Stimulated activated CD4-positive, alpha-beta T cell treated with anti-CD3 and anti-CD28 coated beads, Interleukin-1b, Interleukin-23, amount 100 ng/mL, for 4 hours (primary cell): ENCODE measurements at regions not wholly inside any gene's neighbourhood (a gene's known extent, or its start where the extent isn't known, plus 50 kb on each side); places are given as distances from the start of the nearest gene placed in this dataset.

Experiments used
- DNase-seq, 2 donors: peaks; one replicate each; pipeline ENCODE4 v3.0.0-alpha.2; 2020; ENCODE audit warnings: low read depth in 2 of 2

GRCh38 chr4:60757986-60758680 lies 442.0 kb upstream of the ADGRL3 start:
- no peak for DNase-seq

DNA sequence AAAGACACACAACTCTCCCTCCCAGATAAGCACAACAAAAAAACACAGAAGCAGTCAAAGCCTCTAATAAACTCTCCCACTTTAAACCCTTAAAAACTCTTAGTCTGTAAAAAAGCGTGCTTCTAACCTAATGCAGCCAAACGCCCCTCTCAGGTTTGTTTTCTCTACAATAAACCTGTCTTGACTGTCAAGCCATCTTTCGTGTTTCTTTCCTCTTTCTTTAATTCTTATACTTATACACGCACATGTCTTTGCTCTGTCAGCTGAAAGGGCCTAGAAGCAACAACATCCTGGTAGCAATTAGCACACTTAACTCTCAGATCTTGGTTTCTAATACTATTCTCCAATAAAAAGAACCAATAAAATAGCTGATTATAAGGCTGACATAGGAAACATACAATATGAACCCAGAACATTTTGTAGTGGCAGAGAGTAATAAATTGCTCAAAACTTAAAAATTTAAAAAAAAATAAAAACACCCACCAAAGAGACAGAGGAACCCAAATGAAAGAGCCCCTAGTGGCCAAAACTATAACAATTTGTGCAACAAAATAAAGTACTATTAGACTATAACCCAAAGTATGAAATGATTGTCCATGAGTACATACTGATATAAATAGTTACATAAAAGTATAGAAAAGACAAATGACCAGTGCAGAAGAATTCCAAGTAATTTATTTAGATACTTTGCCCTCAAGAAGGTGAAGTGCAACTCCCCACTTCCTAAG lies 440.4 kb upstream of the ADGRL3 start:
- DNase-seq, result no peak

- no peak for DNase-seq
Measured at GRCh38 chr4:60780874-60781273, 419.3 kb upstream of the ADGRL3 start.

DNA sequence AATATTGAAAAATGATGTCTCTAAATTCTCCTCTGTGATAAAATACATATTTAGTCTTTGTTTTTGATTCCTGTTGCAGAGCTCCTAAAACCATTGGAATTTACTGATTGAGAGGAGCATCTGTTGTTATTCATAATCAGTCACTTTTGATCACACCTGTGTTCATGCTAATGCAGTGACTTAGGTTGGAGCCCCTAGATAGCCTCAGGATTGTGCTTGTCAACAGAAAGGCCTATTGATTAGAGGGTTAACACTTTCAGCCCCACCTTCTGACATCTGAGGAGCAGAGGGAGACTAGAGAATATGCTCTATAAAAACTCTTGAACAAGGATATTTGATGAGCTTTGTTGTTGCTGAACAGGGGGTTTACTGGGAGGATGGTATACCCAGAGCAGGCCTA lies 409.5 kb upstream of the ADGRL3 start:
- no peak for DNase-seq

DNA sequence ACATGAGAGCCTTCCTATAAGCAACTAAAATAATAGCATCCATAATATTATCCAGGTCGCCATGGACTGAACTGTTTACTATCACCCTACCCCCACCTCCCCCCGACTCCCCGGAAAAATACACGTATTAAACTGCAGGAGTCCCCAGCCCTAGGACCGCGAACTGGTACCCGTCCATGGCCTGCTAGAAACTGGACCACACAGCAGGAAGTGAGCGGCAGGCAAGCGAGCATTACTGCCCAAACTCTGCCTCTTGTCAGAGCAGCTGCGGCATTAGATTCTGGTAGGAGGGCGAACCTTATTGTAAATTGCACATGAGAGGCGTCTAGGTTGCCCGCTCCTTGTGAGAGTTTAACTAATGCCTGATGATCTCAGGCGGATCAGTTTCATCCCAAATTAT lies 405.8 kb upstream of the ADGRL3 start:
- DNase-seq, result no peak

GRCh38 chr4:60799214-60799613 lies 400.9 kb upstream of the ADGRL3 start:
- no peak for DNase-seq

GRCh38 chr4:60800701-60801100 lies 399.4 kb upstream of the ADGRL3 start:
- no peak for DNase-seq

DNA sequence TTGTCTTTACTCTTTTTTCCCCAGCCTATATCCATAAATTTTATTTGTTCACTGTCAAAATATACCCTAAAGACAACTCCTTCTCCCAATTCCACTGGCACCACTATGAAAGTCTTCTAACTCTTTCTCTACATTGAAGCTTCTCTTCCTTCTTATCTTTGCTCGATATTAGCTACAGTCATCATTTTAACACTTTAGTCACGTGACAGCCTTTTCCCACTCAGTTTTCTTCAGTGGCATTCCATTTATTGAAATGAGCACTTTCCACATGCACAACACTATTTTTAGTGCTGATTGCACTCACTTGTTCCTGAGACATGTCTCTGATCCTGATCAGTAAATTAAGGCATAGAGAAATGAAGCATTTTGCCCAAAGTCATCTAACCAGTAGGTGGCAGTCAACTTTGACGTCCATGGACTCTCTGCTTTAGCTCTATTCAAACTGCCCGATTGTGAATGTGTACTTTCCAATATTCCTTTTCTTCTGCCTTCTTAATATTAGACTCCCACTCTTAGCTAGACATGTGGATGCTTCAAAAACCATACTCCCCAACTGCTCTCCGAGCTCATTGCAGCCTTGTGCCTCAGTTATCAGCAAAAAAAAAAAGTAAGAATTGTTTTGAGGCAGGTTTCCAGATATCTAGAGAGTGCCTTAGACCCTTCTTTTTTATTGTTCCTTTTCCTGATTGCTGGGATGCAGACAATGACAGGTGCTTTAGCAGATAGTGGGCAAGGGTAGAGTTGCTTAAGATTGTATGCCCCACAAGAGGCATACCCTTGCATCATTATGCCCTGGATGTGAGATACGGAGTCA lies 394.4 kb upstream of the ADGRL3 start:
- no peak for DNase-seq

GRCh38 chr4:60808726-60809485 lies 391.2 kb upstream of the ADGRL3 start:
- DNase-seq, result no peak

DNA sequence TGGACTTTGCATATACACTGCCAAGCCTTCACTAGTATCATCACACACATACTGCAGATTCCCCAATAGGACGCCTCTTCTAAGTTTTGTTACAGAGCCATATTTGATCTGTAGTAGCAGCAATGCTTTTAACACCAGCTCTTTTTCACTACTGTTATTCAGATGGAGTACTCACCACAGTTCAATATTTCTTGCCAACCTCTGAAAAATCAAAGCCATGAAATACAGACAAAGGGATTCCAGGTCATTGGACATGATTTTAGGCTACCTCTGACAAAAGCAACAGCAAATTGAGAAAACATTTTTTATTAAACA lies 390.7 kb upstream of the ADGRL3 start:
- DNase-seq, result no peak

GRCh38 chr4:60812811-60813210 lies 387.3 kb upstream of the ADGRL3 start:
- DNase-seq, result no peak

- DNase-seq, result no peak
Measured at GRCh38 chr4:60814549-60814948, 385.6 kb upstream of the ADGRL3 start.

GRCh38 chr4:60817609-60818008 lies 382.5 kb upstream of the ADGRL3 start:
- no peak for DNase-seq

- no peak for DNase-seq
Measured at GRCh38 chr4:60822986-60823385, 377.1 kb upstream of the ADGRL3 start.

DNA sequence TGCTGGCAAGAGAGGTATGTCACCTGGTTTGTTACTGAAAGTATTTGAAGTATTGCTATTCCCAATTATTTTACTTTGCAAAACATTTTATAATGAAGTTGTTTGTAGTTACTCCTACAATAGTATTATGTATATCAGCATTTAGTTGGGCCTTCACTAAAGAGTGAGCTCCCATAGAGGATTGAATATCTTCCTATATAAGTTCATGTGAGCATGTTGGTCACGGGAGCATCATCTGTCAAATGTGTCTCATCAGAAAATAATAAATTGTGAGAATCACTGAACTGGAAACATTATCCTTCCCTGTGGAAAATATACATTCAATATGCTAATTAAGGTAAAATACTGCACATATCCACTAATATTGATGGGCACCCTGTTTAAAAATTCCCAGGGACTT lies 360.1 kb upstream of the ADGRL3 start:
- DNase-seq, result no peak

- no peak for DNase-seq
Measured at GRCh38 chr4:60846678-60847077, 353.4 kb upstream of the ADGRL3 start.

DNA sequence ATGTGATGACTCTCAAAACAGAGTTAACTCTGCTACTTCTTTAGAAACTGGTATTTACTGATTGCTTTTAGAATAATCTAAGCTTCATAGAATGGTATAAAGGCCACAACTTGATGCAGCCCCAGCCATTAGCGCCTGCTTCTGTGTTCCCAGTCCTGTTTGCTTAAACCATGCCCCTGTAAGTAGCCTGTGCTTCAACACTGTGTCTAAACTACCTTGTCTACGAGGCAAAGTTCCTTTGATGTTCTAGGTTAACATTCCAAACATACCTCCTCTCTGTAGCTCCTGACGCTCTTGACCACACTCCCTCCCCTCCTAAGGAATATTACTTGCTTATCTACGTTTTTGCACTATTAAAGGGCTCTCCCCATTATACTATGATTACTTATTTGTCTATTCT lies 352.5 kb upstream of the ADGRL3 start:
- no peak for DNase-seq

- no peak for DNase-seq
Measured at GRCh38 chr4:60857130-60857753, 342.9 kb upstream of the ADGRL3 start.

DNA sequence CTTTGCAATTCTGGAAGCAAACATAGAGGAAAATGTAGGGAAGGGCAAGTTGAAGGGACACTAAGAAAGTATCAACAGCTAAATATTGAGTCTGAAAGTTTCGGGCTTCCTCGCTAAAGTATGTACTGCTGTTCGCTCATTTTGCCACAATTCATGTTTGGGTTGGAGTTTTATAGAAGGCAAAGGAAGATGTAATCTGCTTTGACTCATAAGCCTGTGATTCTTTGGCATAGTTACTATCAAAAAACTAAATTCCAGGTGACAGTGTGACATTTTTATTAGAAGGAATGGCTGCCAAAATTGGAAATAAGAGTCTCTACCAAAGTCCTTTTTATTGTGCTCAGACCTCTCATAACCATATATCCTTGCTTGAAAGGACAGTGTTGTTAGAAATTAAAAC lies 336.7 kb upstream of the ADGRL3 start:
- no peak for DNase-seq

GRCh38 chr4:60865273-60865672 lies 334.9 kb upstream of the ADGRL3 start:
- no peak for DNase-seq

DNA sequence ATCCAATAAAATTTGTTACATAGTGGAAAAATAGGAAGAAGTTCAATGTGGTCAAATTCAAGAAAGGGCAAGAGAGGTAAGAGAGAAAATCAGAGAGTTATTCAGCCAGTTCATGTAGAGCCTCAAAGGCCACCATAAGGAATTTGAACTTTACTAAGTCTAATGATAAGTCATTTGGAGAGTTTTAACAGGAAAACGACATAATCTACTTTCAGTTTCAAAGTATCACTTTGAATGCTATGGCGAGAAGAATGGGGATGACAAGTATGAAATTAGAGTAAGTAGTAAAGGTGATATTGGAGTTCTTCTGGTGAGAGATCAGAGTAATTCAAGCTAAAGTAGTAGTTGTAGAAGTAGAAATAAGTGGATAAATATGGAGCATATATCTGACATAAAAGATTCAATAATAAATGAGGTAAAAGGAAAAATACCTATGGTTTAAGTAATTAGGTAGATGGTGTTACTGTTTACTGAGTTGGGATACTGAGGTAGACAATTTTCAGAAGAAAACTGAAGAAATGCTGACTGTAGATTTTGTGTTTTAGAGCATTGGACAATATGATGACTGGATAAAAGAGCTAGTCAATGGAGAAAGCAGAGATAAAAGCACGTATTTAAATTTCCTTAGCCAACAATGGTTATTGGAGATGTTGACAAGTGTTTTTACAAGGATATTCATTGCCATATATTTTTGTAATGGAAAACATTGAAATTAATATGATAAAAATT lies 331.7 kb upstream of the ADGRL3 start:
- DNase-seq, result no peak
